CD14-positive monocyte (primary cell): ENCODE measurements at regions not wholly inside any gene's neighbourhood (a gene's known extent, or its start where the extent isn't known, plus 50 kb on each side); places are given as distances from the start of the nearest gene placed in this dataset.

ENCODE experiments used
- DNase-seq, 3 donors: peaks; one replicate each; pipeline ENCODE4 v3.0.0-alpha.2; 2011 to 2022
- H2AFZ ChIP-seq: 2 replicates; pipeline ENCODE4 v1.6.0; 2012; ENCODE audit warnings: mild to moderate bottlenecking, low read depth, low read length, inconsistent platforms; ENCODE audit not compliant: insufficient read depth, poor library complexity, severe bottlenecking
- H3K27ac ChIP-seq, 2 donors: 1 replicate in 1 of 2; 2 replicates in 1 of 2; pipeline ENCODE4 v1.5.1; 2012 to 2013; ENCODE audit warnings: low read length in 2 of 2, control low read depth in 1 of 2, inconsistent platforms in 1 of 2, low read depth in 1 of 2, mild to moderate bottlenecking in 1 of 2
- H3K27me3 ChIP-seq, 2 donors: one replicate each; pipeline versions ENCODE4 v1.6.0 to v1.6.1; 2011 to 2013; ENCODE audit warnings: low read length in 2 of 2; ENCODE audit not compliant: control insufficient read depth in 2 of 2, insufficient read depth in 2 of 2
- H3K36me3 ChIP-seq, 2 donors: replicated peaks in 1 of 2; 1 replicate in 1 of 2; 2 replicates in 1 of 2; pipeline versions ENCODE4 v1.5.1 to v1.6.1; 2012 to 2013; ENCODE audit warnings: low read length in 2 of 2, control low read depth in 1 of 2, inconsistent platforms in 1 of 2, mild to moderate bottlenecking in 1 of 2; ENCODE audit not compliant: insufficient read depth in 2 of 2, control insufficient read depth in 1 of 2
- H3K4me1 ChIP-seq, 2 donors: 1 replicate in 1 of 2; 2 replicates in 1 of 2; pipeline versions ENCODE4 v1.5.1 to v1.6.1; 2012 to 2013; ENCODE audit warnings: low read length in 2 of 2, control low read depth in 1 of 2, inconsistent platforms in 1 of 2, mild to moderate bottlenecking in 1 of 2, moderate library complexity in 1 of 2; ENCODE audit not compliant: insufficient read depth in 2 of 2, control insufficient read depth in 1 of 2
- H3K4me2 ChIP-seq: replicated peaks from 2 replicates; pipeline ENCODE3; 2012; ENCODE audit warnings: low read length, moderate library complexity, mild to moderate bottlenecking; ENCODE audit not compliant: poor library complexity, severe bottlenecking; ENCODE audit errors: extremely low read depth
- H3K4me3 ChIP-seq, 3 experiments: fragments of 200-600 bp in 1 of 3; sonication (generic) in 1 of 3; replicated peaks in 1 of 3; 1 replicate in 2 of 3; 2 replicates in 1 of 3; pipeline ENCODE4 v1.5.1; 2011 to 2013; ENCODE audit warnings: low read length in 3 of 3, mild to moderate bottlenecking in 3 of 3, control low read depth in 2 of 3, low read depth in 2 of 3, inconsistent platforms in 1 of 3, moderate library complexity in 1 of 3
- H3K79me2 ChIP-seq: 2 replicates; pipeline ENCODE4 v1.6.0; 2012; ENCODE audit warnings: mild to moderate bottlenecking, control low read depth, inconsistent platforms, low read length, moderate library complexity; ENCODE audit not compliant: insufficient read depth
- H3K9ac ChIP-seq: 2 replicates; pipeline ENCODE4 v1.6.0; 2017; ENCODE audit warnings: low read length, mild to moderate bottlenecking; ENCODE audit not compliant: insufficient read depth, poor library complexity, severe bottlenecking
- H3K9me3 ChIP-seq, 2 donors: replicated peaks in 1 of 2; 1 replicate in 1 of 2; 2 replicates in 1 of 2; pipeline versions ENCODE4 v1.5.1 to v1.6.1; 2012 to 2013; ENCODE audit warnings: low read length in 2 of 2, control low read depth in 1 of 2; ENCODE audit not compliant: control insufficient read depth in 1 of 2, insufficient read depth in 1 of 2
- H4K20me1 ChIP-seq: 2 replicates; pipeline ENCODE4 v1.6.0; 2012; ENCODE audit warnings: mild to moderate bottlenecking, low read length, control low read depth, moderate library complexity; ENCODE audit not compliant: insufficient read depth
- H3K27ac Mint-ChIP-seq, 7 donors: one replicate each; pipeline ENCODE4 v1.8.0; 2020; ENCODE audit warnings: mild to moderate bottlenecking in 7 of 7, mixed read lengths in 7 of 7, moderate library complexity in 6 of 7, inconsistent platforms in 2 of 7
- H3K27me3 Mint-ChIP-seq, 3 donors: one replicate each; pipeline ENCODE4 v1.8.0; 2021 to 2022; ENCODE audit warnings: low read depth in 3 of 3, mild to moderate bottlenecking in 3 of 3, mixed read lengths in 3 of 3, moderate library complexity in 3 of 3, inconsistent platforms in 1 of 3
- H3K36me3 Mint-ChIP-seq, 2 donors: one replicate each; pipeline ENCODE4 v1.8.0; 2020; ENCODE audit warnings: mixed read lengths in 2 of 2, inconsistent platforms in 1 of 2, mild to moderate bottlenecking in 1 of 2
- H3K4me1 Mint-ChIP-seq: one replicate; pipeline ENCODE4 v1.8.0; 2020; ENCODE audit warnings: mild to moderate bottlenecking, mixed read lengths
- H3K4me3 Mint-ChIP-seq, 2 donors: one replicate each; pipeline ENCODE4 v1.8.0; 2020; ENCODE audit warnings: mild to moderate bottlenecking in 2 of 2, mixed read lengths in 2 of 2, moderate library complexity in 1 of 2
- H3K9me3 Mint-ChIP-seq, 7 donors: one replicate each; pipeline ENCODE4 v1.8.0; 2020 to 2022; ENCODE audit warnings: mixed read lengths in 7 of 7, mild to moderate bottlenecking in 6 of 7, moderate library complexity in 6 of 7, inconsistent platforms in 2 of 7
- WGBS: methylation state at CpG from one replicate; pipeline ENCODE4 v1.1.5; 2013; ENCODE audit warnings: missing lambda C conversion rate; ENCODE audit not compliant: insufficient coverage; 5-methylcytosine and 5-hydroxymethylcytosine counted together
- intact Hi-C, 2 donors: fragments of 100-400 bp; cut with micrococcal nuclease; formaldehyde crosslinking; loops; one replicate each; pipeline versions ENCODE4 v1.15.0 to v1.15.1; 2023
- TF ChIP-seq, protein P1 (sequence below): fragments of 200-600 bp; IDR thresholded peaks from one replicate; pipeline ENCODE4 v1.8.0; 2022; ENCODE audit warnings: antibody characterized with exemption, mild to moderate bottlenecking

DNA sequence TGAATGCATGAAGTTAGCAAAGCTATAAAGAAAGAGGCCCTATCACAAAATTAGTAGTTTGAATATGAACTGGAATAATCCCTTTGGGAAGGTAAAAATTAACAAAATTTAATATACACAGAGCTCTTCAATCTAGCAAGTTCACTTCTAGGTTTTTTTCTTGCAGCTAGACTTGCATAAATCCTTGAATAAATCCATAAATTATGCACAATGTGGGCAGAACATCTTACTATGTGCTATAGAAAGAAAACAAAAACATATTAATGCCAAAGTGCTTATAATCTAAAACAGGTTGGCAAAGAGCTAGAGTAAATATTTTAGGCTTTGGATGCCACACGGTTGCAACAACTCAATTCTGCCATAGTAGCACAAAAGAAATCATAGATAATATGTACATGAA lies 138.5 kb upstream of the FREM1 start:
- H3K9me3 ChIP-seq, result no peaks in the 10 kb centered on the region
- Mint-ChIP-seq H3K4me1 (no peaks in the 10 kb centered on the region), H3K36me3 (no peaks in the 10 kb centered on the region), H3K4me3 (no peak overlapping the region), H3K9me3 (peaks cover 0 to 14% (median 5%) of the 10 kb centered on the region in 7 donors), H3K27me3 (peaks cover 0 to 2% (median 0%) of the 10 kb centered on the region in 3 donors), H3K27ac (no peak overlapping the region)
- no peaks in the 10 kb centered on the region for H3K36me3 ChIP-seq
- H3K4me1 ChIP-seq, result no peaks in the 10 kb centered on the region
- H3K79me2 ChIP-seq, result no peaks in the 10 kb centered on the region
- intact Hi-C loops, result no loop called here
- no peak for DNase-seq
- H3K27me3 ChIP-seq, result no peaks in the 10 kb centered on the region
- H2AFZ ChIP-seq, result no peak overlapping the region
- no peaks in the 10 kb centered on the region for H4K20me1 ChIP-seq
- no peak overlapping the region for H3K4me2 ChIP-seq
- no peak overlapping the region for H3K27ac ChIP-seq
- TF ChIP-seq, protein P1, sequence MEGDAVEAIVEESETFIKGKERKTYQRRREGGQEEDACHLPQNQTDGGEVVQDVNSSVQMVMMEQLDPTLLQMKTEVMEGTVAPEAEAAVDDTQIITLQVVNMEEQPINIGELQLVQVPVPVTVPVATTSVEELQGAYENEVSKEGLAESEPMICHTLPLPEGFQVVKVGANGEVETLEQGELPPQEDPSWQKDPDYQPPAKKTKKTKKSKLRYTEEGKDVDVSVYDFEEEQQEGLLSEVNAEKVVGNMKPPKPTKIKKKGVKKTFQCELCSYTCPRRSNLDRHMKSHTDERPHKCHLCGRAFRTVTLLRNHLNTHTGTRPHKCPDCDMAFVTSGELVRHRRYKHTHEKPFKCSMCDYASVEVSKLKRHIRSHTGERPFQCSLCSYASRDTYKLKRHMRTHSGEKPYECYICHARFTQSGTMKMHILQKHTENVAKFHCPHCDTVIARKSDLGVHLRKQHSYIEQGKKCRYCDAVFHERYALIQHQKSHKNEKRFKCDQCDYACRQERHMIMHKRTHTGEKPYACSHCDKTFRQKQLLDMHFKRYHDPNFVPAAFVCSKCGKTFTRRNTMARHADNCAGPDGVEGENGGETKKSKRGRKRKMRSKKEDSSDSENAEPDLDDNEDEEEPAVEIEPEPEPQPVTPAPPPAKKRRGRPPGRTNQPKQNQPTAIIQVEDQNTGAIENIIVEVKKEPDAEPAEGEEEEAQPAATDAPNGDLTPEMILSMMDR, result no peak
- no peak overlapping the region for H3K9ac ChIP-seq
- no CpG with 5 or more reads among the region's 1 CpG for WGBS
- H3K4me3 ChIP-seq, result no peak overlapping the region

DNA sequence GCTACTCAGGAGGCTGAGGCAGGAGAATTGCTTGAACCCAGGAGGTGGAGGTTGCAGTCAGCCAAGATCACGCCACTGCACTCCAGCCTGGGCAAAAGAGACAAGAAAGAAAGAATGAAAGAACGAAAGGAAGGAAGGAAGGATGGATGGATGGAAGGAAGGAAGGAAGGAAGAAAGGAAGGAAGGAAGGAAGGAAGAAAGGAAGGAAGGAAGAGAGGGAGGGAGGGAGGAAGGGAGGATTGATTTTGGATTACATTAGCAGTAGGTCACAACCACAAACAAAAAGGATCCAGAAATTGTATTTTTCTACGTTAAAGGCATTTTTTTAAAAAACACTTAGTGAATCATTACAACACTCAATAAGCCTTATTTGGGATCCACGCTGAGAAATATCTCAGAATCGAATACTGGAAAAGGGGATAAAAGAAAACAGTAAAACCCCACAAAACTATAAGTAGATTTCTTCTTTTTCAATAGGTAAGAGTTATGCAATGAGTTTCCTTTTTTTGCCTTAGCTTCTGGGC lies 136.9 kb upstream of the FREM1 start:
- WGBS, result 83% methylated on average over 1 of the region's 5 CpGs

More for the DNA sequence above, 136.9 kb upstream of the FREM1 start:
- H3K9me3 Mint-ChIP-seq, result peaks cover 0 to 4% (median 3%) of the 10 kb centered on the region in 7 donors
- H3K27me3 Mint-ChIP-seq, result peaks cover 0 to 2% (median 0%) of the 10 kb centered on the region in 3 donors
- Histone ChIP-seq H3K36me3 (no peaks in the 10 kb centered on the region), H3K4me3 (no peak overlapping the region), H3K9ac (no peak overlapping the region), H3K4me1 (no peaks in the 10 kb centered on the region), H3K79me2 (no peaks in the 10 kb centered on the region), H4K20me1 (no peaks in the 10 kb centered on the region), H3K4me2 (no peak overlapping the region), H3K27me3 (no peaks in the 10 kb centered on the region), H3K9me3 (no peaks in the 10 kb centered on the region), H2AFZ (no peak overlapping the region), H3K27ac (no peak overlapping the region)
- H3K27ac Mint-ChIP-seq, result no peak overlapping the region
- intact Hi-C loops, result no loop called here
- H3K36me3 Mint-ChIP-seq, result no peaks in the 10 kb centered on the region
- TF ChIP-seq, protein P1, result no peak
- H3K4me1 Mint-ChIP-seq, result no peaks in the 10 kb centered on the region
- DNase-seq, result no peak
- H3K4me3 Mint-ChIP-seq, result no peak overlapping the region
